ENCODE measurements at regions not wholly inside any gene's neighbourhood (a gene's known extent, or its start where the extent isn't known, plus 50 kb on each side); places are given as distances from the start of the nearest gene placed in this dataset.
"Not testable (repeated sequence)": the region's sequence is repeated elsewhere in the genome, so short reads cannot be mapped to it uniquely, and the experiment has no call there.

DNA sequence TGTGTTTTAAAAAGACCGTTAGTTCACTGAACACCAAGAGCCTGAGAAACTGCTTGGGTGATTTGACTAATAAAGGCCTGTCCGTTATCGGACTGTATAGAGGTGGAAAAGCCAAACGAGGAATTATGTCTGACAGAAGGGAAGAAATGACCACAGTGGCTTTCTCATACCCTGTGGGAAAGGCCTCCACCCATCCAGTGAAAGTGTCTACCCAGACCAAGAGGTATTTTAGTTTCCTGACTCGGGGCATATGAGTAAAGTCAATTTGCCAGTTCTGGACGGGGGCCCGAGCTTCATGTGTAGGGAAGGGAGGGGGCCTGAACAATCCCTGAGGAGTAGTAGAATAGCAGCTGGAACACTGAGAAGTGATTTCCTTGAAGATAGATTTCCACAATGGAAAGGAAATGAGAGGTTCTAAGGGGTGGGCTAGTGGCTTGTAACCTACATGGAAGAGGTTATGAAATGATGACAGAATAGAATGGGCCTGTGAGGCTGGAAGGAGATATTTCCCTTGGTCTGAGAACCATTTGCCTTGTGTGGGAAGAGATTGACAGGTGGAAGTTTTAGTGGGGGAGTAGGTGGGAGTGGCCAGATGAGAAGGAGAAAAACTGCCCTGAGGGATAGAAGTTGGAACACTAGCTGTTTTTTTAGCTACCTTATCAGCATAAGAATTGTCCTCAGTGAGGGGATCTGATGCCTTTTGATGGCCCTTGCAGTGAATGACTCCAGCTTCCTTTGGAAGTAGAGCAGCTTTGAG lies 106.4 kb upstream of the PPM1J start:
- CTCF ChIA-PET: interaction anchor here (4.2 kb wide), 2 partner anchors 17 to 104 kb away, joined by 27 to 34 read pairs; partner anchors contain the start of gene PPM1J
- POLR2A ChIA-PET: interaction anchor here (0.6 kb wide), 1 partner anchor 122 kb away, joined by 4 read pairs; no protein-coding TSS in a partner anchor
- H3K9me3 ChIP-seq (ENCODE audit: control insufficient read depth, insufficient read depth, low read depth, low read length); H3K4me1 ChIP-seq (ENCODE audit: control insufficient read depth, insufficient read depth, low read length); H3K27ac ChIP-seq (ENCODE audit: extremely low read depth, low read depth, low read length); H3K4me3 ChIP-seq (ENCODE audit: low read depth, low read length); H3K36me3 ChIP-seq (ENCODE audit: control insufficient read depth in 2 of 2, insufficient read depth in 1 of 2, low read length in 2 of 2): not testable (repeated sequence)
- TF ChIP-seq WT1 (tag by site-specific recombination; IDR thresholded peaks at IDR 0.05): peak; percentile 24; the same call in 1 of the 2 replicates
- TF ChIP-seq PRDM1 (tag by site-specific recombination; IDR thresholded peaks at IDR 0.05): peak; percentile 80
- TF ChIP-seq OSR2 (tag by site-specific recombination; IDR thresholded peaks at IDR 0.05): peak; percentile 64
- peak; percentile 72 for TF ChIP-seq ZFHX2 (tag by site-specific recombination; conservative IDR thresholded peaks at IDR 0.05)
- peak; percentile 90 for TF ChIP-seq EGR2 (tag by site-specific recombination; IDR thresholded peaks at IDR 0.05; ENCODE audit: low read depth)

DNA sequence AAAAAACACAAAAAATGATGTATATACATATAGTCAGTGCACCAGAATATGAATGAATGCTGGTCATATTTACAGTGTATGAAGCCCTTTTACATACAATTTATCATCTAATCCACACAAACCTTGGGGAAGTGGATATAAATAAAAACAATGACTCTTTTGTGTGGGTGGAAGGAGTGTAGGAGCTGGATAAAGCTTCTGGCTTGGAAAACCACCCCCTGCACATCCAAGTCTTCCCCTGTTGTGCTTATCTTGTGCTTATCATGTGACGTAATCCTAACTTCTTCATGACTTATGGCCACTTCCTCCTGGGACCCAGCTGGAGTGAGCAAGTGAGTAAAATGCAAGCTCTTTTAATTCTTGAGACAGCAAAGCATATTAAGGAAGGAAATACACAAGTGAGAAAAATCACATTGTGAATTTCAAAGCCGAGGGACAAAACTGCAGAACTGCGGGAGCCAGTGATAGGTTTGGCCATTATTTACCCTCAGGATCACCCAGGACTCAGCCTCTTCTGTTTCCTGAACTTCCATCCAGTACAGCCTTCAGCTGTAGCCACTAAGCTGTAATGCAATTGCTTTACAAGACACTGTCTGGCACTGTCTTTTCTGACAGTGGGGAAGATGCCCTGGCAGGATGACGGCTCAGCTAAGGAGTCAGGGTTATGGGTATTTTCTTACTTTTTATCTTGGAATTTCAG lies 104.0 kb upstream of the PPM1J start:
- ChIA-PET CTCF (interaction anchor here (0.7 to 4.2 kb wide), 6 partner anchors 10 to 267 kb away, joined by 3 to 34 read pairs (median 12); partner anchors contain the start of genes LRIG2 and PPM1J), POLR2A (interaction anchor here (0.6 to 1.2 kb wide), 2 partner anchors 253 to 518 kb away, joined by 3 to 4 read pairs; partner anchors contain the start of gene LRIG2)
- Histone ChIP-seq H3K36me3 (ENCODE audit: control insufficient read depth in 2 of 2, insufficient read depth in 1 of 2, low read length in 2 of 2) (no peaks in the 10 kb centered on the region), H3K4me3 (ENCODE audit: low read depth, low read length) (no peak overlapping the region), H3K9me3 (ENCODE audit: control insufficient read depth, insufficient read depth, low read depth, low read length) (no peaks in the 10 kb centered on the region), H3K4me1 (ENCODE audit: control insufficient read depth, insufficient read depth, low read length) (0 out of 2 replicates have a peak, but pooled peaks cover 4% of the 10 kb centered on the region), H3K27ac (ENCODE audit: extremely low read depth, low read depth, low read length) (peak overlapping the region; percentile 53; the same call in 1 of the 2 replicates)
- TF ChIP-seq ZNF791 (tag by site-specific recombination; IDR thresholded peaks at IDR 0.05) (no peak), ZNF555 (tag by site-specific recombination; conservative IDR thresholded peaks at IDR 0.05) (no peak), ZNF138 (tag by site-specific recombination; IDR thresholded peaks at IDR 0.05; ENCODE audit: borderline replicate concordance) (no peak), ZNF701 (tag by site-specific recombination; IDR thresholded peaks at IDR 0.05) (no peak), ZNF654 (tag by site-specific recombination; IDR thresholded peaks at IDR 0.05; ENCODE audit: low read depth) (no peak), REPIN1 (tag by site-specific recombination; IDR thresholded peaks at IDR 0.05; ENCODE audit: low read depth) (no peak), ZNF560 (tag by site-specific recombination; IDR thresholded peaks at IDR 0.05; ENCODE audit: borderline replicate concordance) (no peak), ZNF571 (tag by site-specific recombination; IDR thresholded peaks at IDR 0.05) (no peak), ZNF692 (tag by site-specific recombination; IDR thresholded peaks at IDR 0.05) (peak; percentile 91), BCL11A (tag by site-specific recombination; IDR thresholded peaks at IDR 0.05; ENCODE audit: low read depth) (no peak), ZNF623 (tag by site-specific recombination; IDR thresholded peaks at IDR 0.05) (no peak), ZNF121 (tag by site-specific recombination; IDR thresholded peaks at IDR 0.05) (no peak), ZNF362 (tag by site-specific recombination; IDR thresholded peaks at IDR 0.05) (no peak), ZBTB8A (tag by site-specific recombination; IDR thresholded peaks at IDR 0.05) (no peak), ZNF140 (tag by site-specific recombination; IDR thresholded peaks at IDR 0.05) (no peak), ZNF157 (tag by site-specific recombination; IDR thresholded peaks at IDR 0.05) (no peak), ZNF391 (tag by site-specific recombination; IDR thresholded peaks at IDR 0.05; ENCODE audit: borderline replicate concordance, low read depth) (no peak), ZNF830 (tag by site-specific recombination; IDR thresholded peaks at IDR 0.05; ENCODE audit: low read depth) (no peak), ZNF112 (tag by site-specific recombination; IDR thresholded peaks at IDR 0.05) (no peak), SALL2 (tag by site-specific recombination; IDR thresholded peaks at IDR 0.05; ENCODE audit: borderline replicate concordance) (no peak), SP2 (tag by site-specific recombination; IDR thresholded peaks at IDR 0.05) (no peak), TCF7L2 (IDR thresholded peaks at IDR 0.05; ENCODE audit: borderline replicate concordance, low read depth, low read length) (no peak)
- TF ChIP-seq, protein P1, sequence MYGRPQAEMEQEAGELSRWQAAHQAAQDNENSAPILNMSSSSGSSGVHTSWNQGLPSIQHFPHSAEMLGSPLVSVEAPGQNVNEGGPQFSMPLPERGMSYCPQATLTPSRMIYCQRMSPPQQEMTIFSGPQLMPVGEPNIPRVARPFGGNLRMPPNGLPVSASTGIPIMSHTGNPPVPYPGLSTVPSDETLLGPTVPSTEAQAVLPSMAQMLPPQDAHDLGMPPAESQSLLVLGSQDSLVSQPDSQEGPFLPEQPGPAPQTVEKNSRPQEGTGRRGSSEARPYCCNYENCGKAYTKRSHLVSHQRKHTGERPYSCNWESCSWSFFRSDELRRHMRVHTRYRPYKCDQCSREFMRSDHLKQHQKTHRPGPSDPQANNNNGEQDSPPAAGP (tag by site-specific recombination; IDR thresholded peaks at IDR 0.05): no peak
- TF ChIP-seq, protein P2, sequence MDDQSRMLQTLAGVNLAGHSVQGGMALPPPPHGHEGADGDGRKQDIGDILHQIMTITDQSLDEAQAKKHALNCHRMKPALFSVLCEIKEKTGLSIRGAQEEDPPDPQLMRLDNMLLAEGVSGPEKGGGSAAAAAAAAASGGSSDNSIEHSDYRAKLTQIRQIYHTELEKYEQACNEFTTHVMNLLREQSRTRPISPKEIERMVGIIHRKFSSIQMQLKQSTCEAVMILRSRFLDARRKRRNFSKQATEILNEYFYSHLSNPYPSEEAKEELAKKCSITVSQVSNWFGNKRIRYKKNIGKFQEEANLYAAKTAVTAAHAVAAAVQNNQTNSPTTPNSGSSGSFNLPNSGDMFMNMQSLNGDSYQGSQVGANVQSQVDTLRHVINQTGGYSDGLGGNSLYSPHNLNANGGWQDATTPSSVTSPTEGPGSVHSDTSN (CRISPR knock-in tag; IDR thresholded peaks at IDR 0.05): no peak

Measured in HEK293 (cell line).